ENCODE measurements at regions not wholly inside any gene's neighbourhood (a gene's known extent, or its start where the extent isn't known, plus 50 kb on each side); places are given as distances from the start of the nearest gene placed in this dataset.

DNA sequence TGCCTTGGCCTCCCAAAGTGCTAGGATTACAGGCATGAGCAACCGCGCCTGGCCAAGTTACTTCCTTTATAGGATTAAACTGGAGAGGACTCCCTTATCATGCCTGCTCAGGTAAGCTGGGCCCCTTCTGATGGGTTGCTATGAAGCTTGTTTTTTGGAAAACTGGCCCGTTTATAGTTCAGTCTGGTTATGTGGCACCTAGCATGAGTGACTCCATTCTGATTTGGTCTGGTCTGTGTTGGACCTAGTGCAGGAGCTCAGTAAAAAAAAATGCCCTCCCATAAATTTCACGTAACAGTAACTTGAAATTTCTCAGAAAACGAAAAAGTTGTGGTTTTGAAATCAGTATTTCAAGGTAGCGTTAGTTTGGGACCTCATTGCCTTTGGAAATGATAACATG lies 448.4 kb downstream of the HACE1 start:
- ATAC-seq (no peak), DNase-seq (ENCODE audit: low read depth, low spot score) (no peak)
- Histone ChIP-seq H3K36me3 (ENCODE audit: control insufficient read depth, insufficient read depth, low read length) (no peaks in the 10 kb centered on the region), H3K4me1 (ENCODE audit: control insufficient read depth, insufficient read depth, low read length) (no peaks in the 10 kb centered on the region), H3K27me3 (ENCODE audit: control insufficient read depth, insufficient read depth, low read length) (no peaks in the 10 kb centered on the region), H3K4me3 (ENCODE audit: low read depth in 2 of 2, low read length in 2 of 2) (no peak overlapping the region), H3K27ac (ENCODE audit: low read length) (no peak overlapping the region), H3K9me3 (ENCODE audit: control insufficient read depth, insufficient read depth, low read depth, low read length) (no peaks in the 10 kb centered on the region)
- no TSS peak for BruUV-seq (replicated peaks)
- intact Hi-C loops (cut with micrococcal nuclease; ENCODE audit: unreplicated experiment) (no loop called here), in situ Hi-C loops (cut with HindIII; ENCODE audit: low pct_unique_long_range_greater_than_20kb, low sequenced_read_pairs) (no loop called here)
- CTCF ChIA-PET = no interaction called here
- TF ChIP-seq POLR2AphosphoS5 (IDR thresholded peaks at IDR 0.05; ENCODE audit: low read depth, low read length) (no peak), TCF7L2 (IDR thresholded peaks at IDR 0.05; ENCODE audit: low read depth, low read length) (no peak), SIN3A (IDR thresholded peaks at IDR 0.05; ENCODE audit: borderline replicate concordance, insufficient read depth, low read depth, low read length) (no peak)
- TF ChIP-seq, protein P1, sequence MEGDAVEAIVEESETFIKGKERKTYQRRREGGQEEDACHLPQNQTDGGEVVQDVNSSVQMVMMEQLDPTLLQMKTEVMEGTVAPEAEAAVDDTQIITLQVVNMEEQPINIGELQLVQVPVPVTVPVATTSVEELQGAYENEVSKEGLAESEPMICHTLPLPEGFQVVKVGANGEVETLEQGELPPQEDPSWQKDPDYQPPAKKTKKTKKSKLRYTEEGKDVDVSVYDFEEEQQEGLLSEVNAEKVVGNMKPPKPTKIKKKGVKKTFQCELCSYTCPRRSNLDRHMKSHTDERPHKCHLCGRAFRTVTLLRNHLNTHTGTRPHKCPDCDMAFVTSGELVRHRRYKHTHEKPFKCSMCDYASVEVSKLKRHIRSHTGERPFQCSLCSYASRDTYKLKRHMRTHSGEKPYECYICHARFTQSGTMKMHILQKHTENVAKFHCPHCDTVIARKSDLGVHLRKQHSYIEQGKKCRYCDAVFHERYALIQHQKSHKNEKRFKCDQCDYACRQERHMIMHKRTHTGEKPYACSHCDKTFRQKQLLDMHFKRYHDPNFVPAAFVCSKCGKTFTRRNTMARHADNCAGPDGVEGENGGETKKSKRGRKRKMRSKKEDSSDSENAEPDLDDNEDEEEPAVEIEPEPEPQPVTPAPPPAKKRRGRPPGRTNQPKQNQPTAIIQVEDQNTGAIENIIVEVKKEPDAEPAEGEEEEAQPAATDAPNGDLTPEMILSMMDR (IDR thresholded peaks at IDR 0.05) = no peak
- TF ChIP-seq, protein P2, sequence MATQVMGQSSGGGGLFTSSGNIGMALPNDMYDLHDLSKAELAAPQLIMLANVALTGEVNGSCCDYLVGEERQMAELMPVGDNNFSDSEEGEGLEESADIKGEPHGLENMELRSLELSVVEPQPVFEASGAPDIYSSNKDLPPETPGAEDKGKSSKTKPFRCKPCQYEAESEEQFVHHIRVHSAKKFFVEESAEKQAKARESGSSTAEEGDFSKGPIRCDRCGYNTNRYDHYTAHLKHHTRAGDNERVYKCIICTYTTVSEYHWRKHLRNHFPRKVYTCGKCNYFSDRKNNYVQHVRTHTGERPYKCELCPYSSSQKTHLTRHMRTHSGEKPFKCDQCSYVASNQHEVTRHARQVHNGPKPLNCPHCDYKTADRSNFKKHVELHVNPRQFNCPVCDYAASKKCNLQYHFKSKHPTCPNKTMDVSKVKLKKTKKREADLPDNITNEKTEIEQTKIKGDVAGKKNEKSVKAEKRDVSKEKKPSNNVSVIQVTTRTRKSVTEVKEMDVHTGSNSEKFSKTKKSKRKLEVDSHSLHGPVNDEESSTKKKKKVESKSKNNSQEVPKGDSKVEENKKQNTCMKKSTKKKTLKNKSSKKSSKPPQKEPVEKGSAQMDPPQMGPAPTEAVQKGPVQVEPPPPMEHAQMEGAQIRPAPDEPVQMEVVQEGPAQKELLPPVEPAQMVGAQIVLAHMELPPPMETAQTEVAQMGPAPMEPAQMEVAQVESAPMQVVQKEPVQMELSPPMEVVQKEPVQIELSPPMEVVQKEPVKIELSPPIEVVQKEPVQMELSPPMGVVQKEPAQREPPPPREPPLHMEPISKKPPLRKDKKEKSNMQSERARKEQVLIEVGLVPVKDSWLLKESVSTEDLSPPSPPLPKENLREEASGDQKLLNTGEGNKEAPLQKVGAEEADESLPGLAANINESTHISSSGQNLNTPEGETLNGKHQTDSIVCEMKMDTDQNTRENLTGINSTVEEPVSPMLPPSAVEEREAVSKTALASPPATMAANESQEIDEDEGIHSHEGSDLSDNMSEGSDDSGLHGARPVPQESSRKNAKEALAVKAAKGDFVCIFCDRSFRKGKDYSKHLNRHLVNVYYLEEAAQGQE (IDR thresholded peaks at IDR 0.05; ENCODE audit: insufficient read depth in 1 of 2, low read depth in 2 of 2, low read length in 1 of 2) = no peak
- POLR2A ChIA-PET = no interaction called here

DNA sequence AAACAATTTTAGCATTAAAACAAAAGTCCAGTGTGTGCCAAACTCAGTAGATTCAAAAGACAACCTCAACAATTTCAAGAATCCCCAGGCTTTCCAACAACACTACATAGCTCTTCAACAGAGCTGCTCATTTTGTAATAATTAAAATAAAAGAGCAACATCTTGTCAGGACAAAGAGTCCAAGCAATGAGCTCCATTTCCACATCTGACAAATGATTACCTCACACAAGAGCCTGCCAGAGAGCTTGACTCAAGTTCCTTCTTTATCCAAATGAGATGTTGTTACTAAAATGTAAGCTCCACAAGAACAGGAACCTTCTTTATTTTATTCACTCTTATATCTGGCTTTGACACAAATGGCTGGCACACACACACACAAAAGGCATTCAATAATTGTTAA lies 449.8 kb downstream of the HACE1 start:
- CTCF ChIA-PET = no interaction called here
- no peak overlapping the region for H3K27ac ChIP-seq (ENCODE audit: low read length)
- BruUV-seq (replicated peaks) = no TSS peak
- in situ Hi-C loops (cut with HindIII; ENCODE audit: low pct_unique_long_range_greater_than_20kb, low sequenced_read_pairs) (no loop called here), intact Hi-C loops (cut with micrococcal nuclease; ENCODE audit: unreplicated experiment) (no loop called here)
- H3K4me3 ChIP-seq (ENCODE audit: low read depth in 2 of 2, low read length in 2 of 2) = no peak overlapping the region
- H3K4me1 ChIP-seq (ENCODE audit: control insufficient read depth, insufficient read depth, low read length) = no peaks in the 10 kb centered on the region
- TF ChIP-seq, protein P2 (IDR thresholded peaks at IDR 0.05; ENCODE audit: insufficient read depth in 1 of 2, low read depth in 2 of 2, low read length in 1 of 2) = no peak
- TF ChIP-seq POLR2AphosphoS5 (IDR thresholded peaks at IDR 0.05; ENCODE audit: low read depth, low read length) = no peak
- TF ChIP-seq SIN3A (IDR thresholded peaks at IDR 0.05; ENCODE audit: borderline replicate concordance, insufficient read depth, low read depth, low read length) = no peak
- no peak for TF ChIP-seq TCF7L2 (IDR thresholded peaks at IDR 0.05; ENCODE audit: low read depth, low read length)
- TF ChIP-seq, protein P1 (IDR thresholded peaks at IDR 0.05) = no peak
- no peaks in the 10 kb centered on the region for H3K36me3 ChIP-seq (ENCODE audit: control insufficient read depth, insufficient read depth, low read length)
- no peak for DNase-seq (ENCODE audit: low read depth, low spot score)
- H3K9me3 ChIP-seq (ENCODE audit: control insufficient read depth, insufficient read depth, low read depth, low read length) = no peaks in the 10 kb centered on the region
- POLR2A ChIA-PET = no interaction called here
- no peak for ATAC-seq
- no peaks in the 10 kb centered on the region for H3K27me3 ChIP-seq (ENCODE audit: control insufficient read depth, insufficient read depth, low read length)

Data from Panc1 (cell line).